C4-2B (cell line): ENCODE measurements at regions not wholly inside any gene's neighbourhood (a gene's known extent, or its start where the extent isn't known, plus 50 kb on each side); places are given as distances from the start of the nearest gene placed in this dataset.

Source experiments
- H3K27ac ChIP-seq: fragments of 450-650 bp; 2 replicates; pipeline ENCODE4 v1.5.1; 2017
- CTCF ChIP-seq: fragments of 450-650 bp; conservative IDR thresholded peaks from 2 replicates; pipeline ENCODE4 v1.5.1; 2017; ENCODE audit warnings: mild to moderate bottlenecking
- ZFX ChIP-seq: fragments of 450-650 bp; IDR thresholded peaks from 2 replicates; pipeline ENCODE4 v1.6.1; 2017

GRCh38 chr15:37339437-37339836, 239.1 kb upstream of the MEIS2 start:
- no peak overlapping the region for H3K27ac ChIP-seq
- no peak for TF ChIP-seq ZFX
- TF ChIP-seq CTCF = no peak

GRCh38 chr15:37339856-37340255, 239.5 kb upstream of the MEIS2 start:
- H3K27ac ChIP-seq = no peak overlapping the region
- TF ChIP-seq ZFX (no peak), CTCF (no peak)

GRCh38 chr15:37340438-37340837, 240.1 kb upstream of the MEIS2 start:
- TF ChIP-seq CTCF = no peak

GRCh38 chr15:37359101-37359892, 258.9 kb upstream of the MEIS2 start:
- TF ChIP-seq CTCF (no peak), ZFX (no peak)
- H3K27ac ChIP-seq = no peak overlapping the region

More at GRCh38 chr15:37340438-37340837, 240.1 kb upstream of the MEIS2 start:
- H3K27ac ChIP-seq = no peak overlapping the region

- no peak overlapping the region for H3K27ac ChIP-seq
- TF ChIP-seq CTCF (no peak), ZFX (no peak)
Observed at GRCh38 chr15:37359893-37360290, 259.5 kb upstream of the MEIS2 start.

GRCh38 chr15:37360724-37361123, 260.4 kb upstream of the MEIS2 start:
- H3K27ac ChIP-seq = no peak overlapping the region
- TF ChIP-seq ZFX = no peak
- no peak for TF ChIP-seq CTCF

GRCh38 chr15:37361621-37362020, 261.3 kb upstream of the MEIS2 start:
- no peak overlapping the region for H3K27ac ChIP-seq
- TF ChIP-seq CTCF = no peak
- no peak for TF ChIP-seq ZFX
